Stomach (tissue), 8 donors: ENCODE measurements at regions not wholly inside any gene's neighbourhood (a gene's known extent, or its start where the extent isn't known, plus 50 kb on each side); places are given as distances from the start of the nearest gene placed in this dataset.

Experiments
- DNase-seq, 2 donors: peaks; one replicate each; pipeline versions ENCODE4 v3.0.0 to v3.0.0-alpha.2; 2013 to 2019
- H3K27ac ChIP-seq, 5 donors: fragments of 200-600 bp in 4 of 5; sonication (generic) in 4 of 5; one replicate each; pipeline ENCODE4 v1.5.1; 2013 to 2019; ENCODE audit warnings: mild to moderate bottlenecking in 1 of 5, moderate library complexity in 1 of 5
- H3K27me3 ChIP-seq, 3 donors: fragments of 200-600 bp; sonication (generic); one replicate each; pipeline ENCODE4 v1.5.1; 2017 to 2019; ENCODE audit warnings: mixed run types in 1 of 3
- H3K36me3 ChIP-seq, 4 donors: fragments of 200-600 bp; sonication (generic); 1 replicate in 3 of 4; 2 replicates in 1 of 4; pipeline ENCODE4 v1.5.1; 2016 to 2019
- H3K4me1 ChIP-seq, 4 donors: fragments of 200-600 bp; sonication (generic); one replicate each; pipeline ENCODE4 v1.5.1; 2016 to 2019
- H3K4me3 ChIP-seq, 4 donors: fragments of 200-600 bp; sonication (generic) in 3 of 4; one replicate each; pipeline ENCODE4 v1.5.1; 2016 to 2019; ENCODE audit warnings: mild to moderate bottlenecking in 1 of 4
- H3K9me3 ChIP-seq, 4 donors: fragments of 200-600 bp; sonication (generic); one replicate each; pipeline ENCODE4 v1.5.1; 2016 to 2019
- EP300 ChIP-seq: sonication (generic); formaldehyde crosslinking; IDR thresholded peaks from one replicate; pipeline ENCODE4 v1.6.1; 2017; ENCODE audit warnings: antibody characterized with exemption
- POLR2A ChIP-seq, 4 donors: fragments of 450-650 bp; IDR thresholded peaks; one replicate each; pipeline ENCODE4 v1.6.1; 2016; ENCODE audit warnings: antibody characterized with exemption in 4 of 4, control low read depth in 2 of 4, mild to moderate bottlenecking in 1 of 4, moderate library complexity in 1 of 4
- POLR2AphosphoS5 ChIP-seq, 3 donors: sonication (generic); formaldehyde crosslinking; IDR thresholded peaks; one replicate each; pipeline ENCODE4 v1.6.1; 2016; ENCODE audit warnings: antibody characterized with exemption in 3 of 3
- WGBS, 5 donors: extraction: QIAGEN DNeasy Blood & Tissue Kit in 3 of 5; methylation state at CpG; one replicate each; pipeline versions ENCODE4 v1.1.5 to v1.1.7; 2013 to 2018; 5-methylcytosine and 5-hydroxymethylcytosine counted together
- intact Hi-C: fragments of 100-400 bp; cut with DNase I; formaldehyde crosslinking; loops from one replicate; pipeline ENCODE4 v1.15.1; 2023; ENCODE audit warnings: low total_unique reads
- TF ChIP-seq, protein P1 (sequence below), 7 experiments: fragments of 450-650 bp in 4 of 7; fragments of 200-600 bp in 3 of 7; sonication (generic) in 3 of 7; IDR thresholded peaks; one replicate each; pipeline ENCODE4 v1.5.1; 2016 to 2019; ENCODE audit warnings: antibody characterized with exemption in 7 of 7, control low read depth in 2 of 7, mild to moderate bottlenecking in 1 of 7
- donor health status: healthy with polysubstance abuse.
- donor health status: Bipolar disorder and iron deficiency.
- donor health status: healthy.

DNA sequence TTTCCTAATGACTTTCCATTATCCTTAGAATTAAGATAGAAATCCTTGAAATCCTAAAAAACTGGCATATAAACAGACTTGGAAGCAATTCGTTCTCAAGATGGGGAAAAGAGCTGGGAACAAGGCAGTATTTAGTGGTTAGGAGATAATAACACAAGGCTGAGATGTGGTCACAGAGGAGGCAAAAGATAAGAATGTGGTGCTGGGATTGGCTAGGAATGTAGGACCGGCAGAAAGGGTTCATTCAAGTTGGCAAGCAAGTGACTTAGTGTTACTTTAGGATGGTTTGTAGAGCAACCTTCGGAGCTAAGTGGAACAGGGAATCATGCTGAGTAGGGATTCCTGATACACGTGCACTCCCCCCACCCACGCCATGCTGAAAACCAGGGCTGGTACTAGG lies 121.9 kb upstream of the RPS6KA3 start:
- 43 to 61% (median 45%) methylated on average over 5 of the region's 5 CpGs for WGBS, 5 donors
- DNase-seq: no peak
- Histone ChIP-seq H3K4me1 (no peaks in the 10 kb centered on the region), H3K4me3 (no peak overlapping the region), H3K27ac (no peak overlapping the region), H3K9me3 (no peaks in the 10 kb centered on the region), H3K36me3 (no peaks in the 10 kb centered on the region), H3K27me3 (no peaks in the 10 kb centered on the region)
- intact Hi-C loops: no loop called here
- TF ChIP-seq, protein P1, sequence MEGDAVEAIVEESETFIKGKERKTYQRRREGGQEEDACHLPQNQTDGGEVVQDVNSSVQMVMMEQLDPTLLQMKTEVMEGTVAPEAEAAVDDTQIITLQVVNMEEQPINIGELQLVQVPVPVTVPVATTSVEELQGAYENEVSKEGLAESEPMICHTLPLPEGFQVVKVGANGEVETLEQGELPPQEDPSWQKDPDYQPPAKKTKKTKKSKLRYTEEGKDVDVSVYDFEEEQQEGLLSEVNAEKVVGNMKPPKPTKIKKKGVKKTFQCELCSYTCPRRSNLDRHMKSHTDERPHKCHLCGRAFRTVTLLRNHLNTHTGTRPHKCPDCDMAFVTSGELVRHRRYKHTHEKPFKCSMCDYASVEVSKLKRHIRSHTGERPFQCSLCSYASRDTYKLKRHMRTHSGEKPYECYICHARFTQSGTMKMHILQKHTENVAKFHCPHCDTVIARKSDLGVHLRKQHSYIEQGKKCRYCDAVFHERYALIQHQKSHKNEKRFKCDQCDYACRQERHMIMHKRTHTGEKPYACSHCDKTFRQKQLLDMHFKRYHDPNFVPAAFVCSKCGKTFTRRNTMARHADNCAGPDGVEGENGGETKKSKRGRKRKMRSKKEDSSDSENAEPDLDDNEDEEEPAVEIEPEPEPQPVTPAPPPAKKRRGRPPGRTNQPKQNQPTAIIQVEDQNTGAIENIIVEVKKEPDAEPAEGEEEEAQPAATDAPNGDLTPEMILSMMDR (IDR thresholded peaks at IDR 0.05): no peak
- TF ChIP-seq EP300 (no peak), POLR2AphosphoS5 (IDR thresholded peaks at IDR 0.05) (no peak), POLR2A (IDR thresholded peaks at IDR 0.05) (no peak)

DNA sequence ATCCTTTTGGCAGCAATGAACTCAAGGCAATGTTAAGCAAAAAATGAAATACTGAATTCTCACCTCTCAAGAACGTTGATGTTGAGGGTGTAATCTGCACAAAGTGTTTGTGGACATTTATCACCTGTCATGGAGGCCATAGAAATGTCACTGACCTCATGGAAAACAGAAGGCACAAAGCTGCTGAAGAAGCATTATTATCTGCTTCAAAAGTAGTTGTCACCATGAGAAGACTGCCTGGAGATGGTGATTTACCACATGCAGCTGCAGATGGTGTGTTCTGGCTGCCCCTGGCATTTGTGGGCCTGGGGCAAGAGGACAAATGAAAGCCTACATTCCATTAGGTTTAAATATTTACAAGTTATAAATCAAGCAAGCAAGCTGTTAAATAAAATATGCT lies 116.8 kb upstream of the RPS6KA3 start:
- TF ChIP-seq POLR2AphosphoS5 (IDR thresholded peaks at IDR 0.05): no peak
- TF ChIP-seq POLR2A (IDR thresholded peaks at IDR 0.05): no peak
- TF ChIP-seq EP300: no peak
- TF ChIP-seq, protein P1 (IDR thresholded peaks at IDR 0.05): no peak
- WGBS, 5 donors: 27 to 53% (median 53%) methylated on average over 1 of the region's 1 CpG
- intact Hi-C loops: no loop called here
- Histone ChIP-seq H3K4me1 (no peaks in the 10 kb centered on the region), H3K27ac (no peak overlapping the region), H3K9me3 (no peaks in the 10 kb centered on the region), H3K27me3 (no peaks in the 10 kb centered on the region), H3K36me3 (no peaks in the 10 kb centered on the region), H3K4me3 (no peak overlapping the region)
- no peak for DNase-seq

DNA sequence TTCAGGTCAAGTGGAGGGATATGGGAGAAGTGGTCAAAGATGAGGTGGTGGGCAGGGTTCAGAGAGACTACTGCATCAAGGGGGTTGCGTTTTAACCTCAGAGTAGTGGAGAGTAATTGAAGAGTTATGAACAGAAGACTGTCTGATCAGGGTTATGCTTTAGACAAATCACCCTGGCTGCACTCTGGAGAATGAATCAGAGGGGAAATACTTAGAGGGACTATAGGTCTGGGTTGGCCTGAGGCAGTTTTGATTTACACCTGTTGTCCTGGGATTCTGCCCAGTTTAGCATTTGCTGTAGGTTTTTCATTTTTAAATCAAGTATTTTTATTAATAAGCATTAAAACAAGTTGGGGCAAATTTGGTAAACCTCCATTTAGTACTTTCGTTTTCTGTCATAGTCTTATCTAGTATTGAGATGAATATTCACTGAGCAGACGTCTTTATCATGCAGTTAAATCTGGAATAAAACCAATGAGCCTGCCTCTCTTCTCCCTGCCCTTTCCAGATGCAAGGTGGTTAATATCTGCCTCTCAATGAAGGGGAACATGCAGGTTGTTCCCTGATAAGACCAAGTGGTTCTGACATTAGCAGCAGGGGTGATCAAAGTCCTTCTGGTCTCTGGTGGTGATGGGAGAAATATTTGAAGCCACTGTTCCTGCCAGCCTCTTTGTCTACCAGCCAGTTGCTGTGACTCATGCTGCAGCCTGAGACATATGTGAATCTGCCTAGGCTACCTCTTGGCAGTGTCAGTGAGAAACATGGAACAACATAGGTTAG lies 116.0 kb upstream of the RPS6KA3 start:
- peak in 1 of 2 donors; percentile 14 for DNase-seq
- intact Hi-C loops: no loop called here
- Histone ChIP-seq H3K27ac (no peak overlapping the region), H3K36me3 (no peaks in the 10 kb centered on the region), H3K4me3 (no peak overlapping the region), H3K4me1 (no peaks in the 10 kb centered on the region), H3K27me3 (no peaks in the 10 kb centered on the region), H3K9me3 (no peaks in the 10 kb centered on the region)
- TF ChIP-seq EP300: no peak
- TF ChIP-seq POLR2A (IDR thresholded peaks at IDR 0.05): no peak
- TF ChIP-seq, protein P1 (IDR thresholded peaks at IDR 0.05): no peak
- TF ChIP-seq POLR2AphosphoS5 (IDR thresholded peaks at IDR 0.05): no peak
- 27 to 50% (median 41%) methylated on average over 3 of the region's 3 CpGs for WGBS, 5 donors

DNA sequence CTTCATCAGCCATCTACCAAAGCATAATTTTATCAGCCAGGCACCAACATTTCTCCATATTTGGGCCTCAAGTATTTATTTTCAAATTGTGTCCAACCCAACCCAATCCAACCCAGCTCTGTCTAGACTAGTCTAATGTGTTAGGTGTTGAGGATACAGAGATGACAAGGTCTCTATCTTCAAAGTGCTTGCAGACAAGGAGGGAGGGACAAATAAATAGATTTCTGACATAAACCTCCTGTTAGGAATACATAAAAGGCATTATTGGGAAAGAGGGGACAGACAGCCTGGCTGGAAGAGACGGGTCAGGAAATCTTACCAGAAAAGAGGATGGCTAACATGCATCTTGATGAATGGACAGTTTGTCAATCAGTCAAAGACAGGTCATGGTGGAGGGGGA lies 115.4 kb upstream of the RPS6KA3 start:
- DNase-seq: no peak
- WGBS, 5 donors: 63 to 93% (median 74%) methylated on average over 1 of the region's 1 CpG
- Histone ChIP-seq H3K9me3 (no peaks in the 10 kb centered on the region), H3K36me3 (no peaks in the 10 kb centered on the region), H3K27me3 (no peaks in the 10 kb centered on the region), H3K4me1 (no peaks in the 10 kb centered on the region), H3K27ac (no peak overlapping the region), H3K4me3 (no peak overlapping the region)
- no peak for TF ChIP-seq EP300
- TF ChIP-seq POLR2AphosphoS5 (IDR thresholded peaks at IDR 0.05): no peak
- TF ChIP-seq POLR2A (IDR thresholded peaks at IDR 0.05): no peak
- TF ChIP-seq, protein P1 (IDR thresholded peaks at IDR 0.05): no peak
- intact Hi-C loops: no loop called here
